Calu3 (cell line): ENCODE measurements at regions not wholly inside any gene's neighbourhood (a gene's known extent, or its start where the extent isn't known, plus 50 kb on each side); places are given as distances from the start of the nearest gene placed in this dataset.

Experiments used
- BruUV-seq: library from RNA; stranded (reverse); fragments of 400-500 nt; replicated peaks from 2 replicates; lab custom pipeline; 2021; lab: Mats Ljungman, UMichigan
- CTCF ChIA-PET: fragments of 300-600 bp; sonication (Branson Sonifier 250); formaldehyde crosslinking; loops from one replicate; lab custom pipeline; 2022; ENCODE audit warnings: antibody characterized with exemption; lab: Charles Lee
- DNase-seq: peaks from one replicate; pipeline ENCODE4 v3.0.0; 2022
- H3K27ac Mint-ChIP-seq: one replicate; pipeline ENCODE4 v1.8.0; 2022; ENCODE audit warnings: mixed read lengths; ENCODE audit not compliant: unreplicated experiment
- H3K27me3 Mint-ChIP-seq: one replicate; pipeline ENCODE4 v1.8.0; 2022; ENCODE audit warnings: mixed read lengths; ENCODE audit not compliant: unreplicated experiment
- H3K36me3 Mint-ChIP-seq: one replicate; pipeline ENCODE4 v1.8.0; 2022; ENCODE audit warnings: mild to moderate bottlenecking, moderate library complexity, mixed read lengths; ENCODE audit not compliant: insufficient read depth, unreplicated experiment
- H3K4me1 Mint-ChIP-seq: one replicate; pipeline ENCODE4 v1.8.0; 2022; ENCODE audit warnings: mild to moderate bottlenecking, low read depth, mixed read lengths; ENCODE audit not compliant: unreplicated experiment
- H3K4me3 Mint-ChIP-seq: one replicate; pipeline ENCODE4 v1.8.0; 2022; ENCODE audit warnings: mild to moderate bottlenecking, low read depth, moderate library complexity, mixed read lengths; ENCODE audit not compliant: unreplicated experiment
- H3K9me3 Mint-ChIP-seq: one replicate; pipeline ENCODE4 v1.8.0; 2022; ENCODE audit warnings: low read depth, mixed read lengths; ENCODE audit not compliant: unreplicated experiment
- intact Hi-C: fragments of 100-400 bp; cut with micrococcal nuclease; formaldehyde crosslinking; loops from one replicate; pipeline ENCODE4 v1.10.0; 2022; ENCODE audit not compliant: unreplicated experiment
- TF ChIP-seq, protein P1 (sequence below): fragments of 200-600 bp; IDR thresholded peaks from one replicate; pipeline ENCODE4 v1.8.0; 2022; ENCODE audit warnings: antibody characterized with exemption; ENCODE audit not compliant: unreplicated experiment

GRCh38 chr4:142923619-142924018, 77.5 kb upstream of the INPP4B start:
- TF ChIP-seq, protein P1, sequence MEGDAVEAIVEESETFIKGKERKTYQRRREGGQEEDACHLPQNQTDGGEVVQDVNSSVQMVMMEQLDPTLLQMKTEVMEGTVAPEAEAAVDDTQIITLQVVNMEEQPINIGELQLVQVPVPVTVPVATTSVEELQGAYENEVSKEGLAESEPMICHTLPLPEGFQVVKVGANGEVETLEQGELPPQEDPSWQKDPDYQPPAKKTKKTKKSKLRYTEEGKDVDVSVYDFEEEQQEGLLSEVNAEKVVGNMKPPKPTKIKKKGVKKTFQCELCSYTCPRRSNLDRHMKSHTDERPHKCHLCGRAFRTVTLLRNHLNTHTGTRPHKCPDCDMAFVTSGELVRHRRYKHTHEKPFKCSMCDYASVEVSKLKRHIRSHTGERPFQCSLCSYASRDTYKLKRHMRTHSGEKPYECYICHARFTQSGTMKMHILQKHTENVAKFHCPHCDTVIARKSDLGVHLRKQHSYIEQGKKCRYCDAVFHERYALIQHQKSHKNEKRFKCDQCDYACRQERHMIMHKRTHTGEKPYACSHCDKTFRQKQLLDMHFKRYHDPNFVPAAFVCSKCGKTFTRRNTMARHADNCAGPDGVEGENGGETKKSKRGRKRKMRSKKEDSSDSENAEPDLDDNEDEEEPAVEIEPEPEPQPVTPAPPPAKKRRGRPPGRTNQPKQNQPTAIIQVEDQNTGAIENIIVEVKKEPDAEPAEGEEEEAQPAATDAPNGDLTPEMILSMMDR, result no peak
- Mint-ChIP-seq H3K9me3 (no peaks in the 10 kb centered on the region), H3K4me3 (no peak overlapping the region), H3K27ac (no peak overlapping the region), H3K27me3 (no peaks in the 10 kb centered on the region), H3K36me3 (no peaks in the 10 kb centered on the region), H3K4me1 (no peaks in the 10 kb centered on the region)
- CTCF ChIA-PET, result no interaction called here
- intact Hi-C loops, result no loop called here
- BruUV-seq, result no TSS peak
- DNase-seq, result no peak

GRCh38 chr4:142925161-142925560, 79.1 kb upstream of the INPP4B start:
- Mint-ChIP-seq H3K36me3 (no peaks in the 10 kb centered on the region), H3K9me3 (no peaks in the 10 kb centered on the region), H3K4me3 (no peak overlapping the region), H3K27ac (no peak overlapping the region), H3K27me3 (no peaks in the 10 kb centered on the region), H3K4me1 (no peaks in the 10 kb centered on the region)
- TF ChIP-seq, protein P1, result no peak
- CTCF ChIA-PET, result no interaction called here
- no peak for DNase-seq
- no TSS peak for BruUV-seq
- intact Hi-C loops, result no loop called here

- no peak for DNase-seq
- H3K4me3 Mint-ChIP-seq, result no peak overlapping the region
- intact Hi-C loops, result no loop called here
- no peaks in the 10 kb centered on the region for H3K27me3 Mint-ChIP-seq
- BruUV-seq, result no TSS peak
- no peaks in the 10 kb centered on the region for H3K36me3 Mint-ChIP-seq
- H3K9me3 Mint-ChIP-seq, result no peaks in the 10 kb centered on the region
- no peaks in the 10 kb centered on the region for H3K4me1 Mint-ChIP-seq
- TF ChIP-seq, protein P1, result no peak
- CTCF ChIA-PET, result no interaction called here
- no peak overlapping the region for H3K27ac Mint-ChIP-seq
These were observed 81.6 kb upstream of the INPP4B start for GRCh38 chr4:142927721-142928120.

DNA sequence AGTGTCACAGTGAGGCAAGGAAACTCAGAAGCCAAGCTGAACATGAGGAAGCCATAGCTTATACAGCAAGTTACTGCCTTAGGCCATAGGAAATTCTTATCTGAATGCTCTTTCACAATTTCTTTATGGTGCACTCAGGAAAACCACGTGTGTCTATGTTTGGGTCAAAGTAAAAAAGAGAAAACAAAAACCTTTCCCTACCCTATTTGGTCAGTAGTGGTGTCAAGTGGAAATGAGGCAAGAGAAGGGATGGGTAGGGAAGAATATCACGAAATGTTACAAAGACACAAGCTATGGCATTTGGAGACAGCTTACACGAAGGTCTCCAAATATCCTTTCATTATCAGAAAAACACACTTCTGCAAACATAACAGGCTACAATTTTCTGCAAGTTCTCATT, 83.4 kb upstream of the INPP4B start:
- Mint-ChIP-seq H3K4me1 (no peaks in the 10 kb centered on the region), H3K27me3 (no peaks in the 10 kb centered on the region), H3K27ac (no peak overlapping the region), H3K36me3 (no peaks in the 10 kb centered on the region), H3K9me3 (no peaks in the 10 kb centered on the region), H3K4me3 (no peak overlapping the region)
- CTCF ChIA-PET, result no interaction called here
- intact Hi-C loops, result no loop called here
- DNase-seq, result no peak
- TF ChIP-seq, protein P1, result no peak
- BruUV-seq, result no TSS peak
